ENCODE measurements at regions not wholly inside any gene's neighbourhood (a gene's known extent, or its start where the extent isn't known, plus 50 kb on each side); places are given as distances from the start of the nearest gene placed in this dataset.
"Not testable (repeated sequence)": the region's sequence is repeated elsewhere in the genome, so short reads cannot be mapped to it uniquely, and the experiment has no call there.

GRCh38 chr2:59856391-59856790 is 697.1 kb downstream of the BCL11A start:
- DNase-seq: no peak

- no peak for DNase-seq
Measured at GRCh38 chr2:59853032-59853431, 700.4 kb downstream of the BCL11A start.

GRCh38 chr2:59851836-59852475 is 701.5 kb downstream of the BCL11A start:
- no peak for DNase-seq

DNA sequence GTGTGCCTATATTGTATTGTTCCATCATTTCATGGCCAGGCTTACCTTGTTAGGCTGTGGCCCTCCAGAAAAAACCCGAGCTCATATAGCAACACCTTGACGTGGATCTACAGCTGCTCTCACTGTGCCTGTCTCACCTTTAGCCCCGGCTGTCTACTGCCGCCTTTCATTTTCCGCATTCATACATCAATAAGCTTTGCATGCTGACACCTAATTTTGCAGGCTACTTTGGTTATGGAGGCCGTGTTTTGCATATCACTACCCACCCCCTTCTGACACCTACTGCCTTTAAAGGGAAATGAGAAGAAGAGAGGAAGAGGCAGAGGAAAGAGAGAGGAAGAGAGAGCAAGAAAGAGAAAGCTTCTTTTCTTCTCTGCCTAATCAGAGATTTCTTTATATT is 702.9 kb downstream of the BCL11A start:
- no peak for DNase-seq

DNA sequence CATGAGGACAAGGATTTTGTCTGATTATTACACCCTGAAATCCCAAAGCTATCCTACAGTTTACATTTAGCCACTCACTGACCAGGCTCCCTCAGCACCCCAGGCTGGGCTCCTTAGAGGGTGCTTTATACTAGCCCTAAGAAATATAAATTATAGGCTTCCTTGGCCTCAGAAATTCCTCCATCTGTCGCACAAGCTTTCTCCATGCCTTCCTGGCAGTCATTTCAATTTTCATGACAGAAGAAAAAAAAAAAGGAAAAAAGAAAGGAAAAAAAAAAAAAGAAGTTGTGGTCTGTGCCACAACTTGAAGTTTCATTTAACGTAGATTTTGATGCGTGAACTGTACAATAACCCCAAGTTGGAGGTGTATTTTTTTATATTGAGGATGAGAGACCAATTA is 719.5 kb downstream of the BCL11A start:
- no peak for DNase-seq

- no peak for DNase-seq
Measured at GRCh38 chr2:59830601-59831000, 722.9 kb downstream of the BCL11A start.

DNA sequence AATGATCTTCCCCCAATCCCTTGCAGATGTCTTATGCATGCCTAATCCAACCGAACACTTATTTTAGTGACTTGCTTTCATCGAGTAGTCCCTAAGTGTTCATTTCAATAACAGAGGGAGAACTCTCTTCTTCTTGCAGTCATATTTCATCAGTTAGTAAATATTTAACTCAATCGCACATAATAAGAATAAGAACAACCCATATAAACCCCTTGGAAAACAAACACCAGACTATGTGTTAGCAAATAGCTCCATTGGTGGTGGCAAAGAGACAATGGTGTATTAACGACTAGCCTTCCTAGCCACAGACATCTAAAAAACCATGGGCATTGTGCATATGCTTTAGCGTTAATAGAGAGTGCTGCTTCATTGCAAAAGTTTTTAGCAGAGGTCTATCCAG is 725.8 kb downstream of the BCL11A start:
- DNase-seq: no peak

- DNase-seq: no peak
Measured at GRCh38 chr2:59826177-59826576, 727.3 kb downstream of the BCL11A start.

DNA sequence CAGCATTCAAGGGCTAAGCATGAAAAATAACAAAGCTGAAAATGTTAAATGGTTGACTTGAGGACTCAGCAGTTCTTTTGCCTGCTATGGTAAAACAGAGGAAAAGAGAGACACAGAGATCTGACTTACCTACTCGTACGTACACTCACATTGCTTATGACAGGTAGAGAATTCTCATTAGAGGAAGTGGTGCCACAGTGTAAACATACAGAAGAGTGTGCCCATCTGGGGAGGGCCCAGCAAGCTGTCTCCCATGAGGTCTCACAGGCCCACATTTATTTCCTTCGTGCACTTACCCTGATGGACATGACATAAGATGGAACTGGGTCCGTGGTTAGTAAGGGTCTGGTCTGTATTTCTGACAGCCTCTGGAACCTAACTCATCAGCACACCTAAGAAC is 729.1 kb downstream of the BCL11A start:
- no peak for DNase-seq

- no peak for DNase-seq
Measured at GRCh38 chr2:59816075-59816474, 737.4 kb downstream of the BCL11A start.

DNA sequence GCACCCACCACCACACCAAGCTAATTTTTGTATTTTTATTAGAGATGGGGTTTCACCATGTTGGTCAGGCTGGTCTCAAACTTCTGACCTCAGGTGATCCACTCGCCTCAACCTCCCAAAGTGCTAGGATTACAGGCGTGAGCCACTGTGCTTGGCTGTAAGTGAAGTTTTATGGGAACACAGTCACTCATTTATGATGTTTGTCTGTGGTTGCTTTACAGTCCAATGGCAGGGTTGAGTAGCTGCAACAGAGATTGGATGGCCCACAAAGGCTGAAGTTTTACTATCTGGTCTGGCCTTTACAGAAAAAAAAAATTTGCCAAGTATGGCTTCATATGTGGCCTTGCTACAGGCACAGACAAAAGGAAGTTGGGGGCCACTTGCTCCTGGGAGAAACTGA is 743.2 kb downstream of the BCL11A start:
- not testable (repeated sequence) for DNase-seq

DNA sequence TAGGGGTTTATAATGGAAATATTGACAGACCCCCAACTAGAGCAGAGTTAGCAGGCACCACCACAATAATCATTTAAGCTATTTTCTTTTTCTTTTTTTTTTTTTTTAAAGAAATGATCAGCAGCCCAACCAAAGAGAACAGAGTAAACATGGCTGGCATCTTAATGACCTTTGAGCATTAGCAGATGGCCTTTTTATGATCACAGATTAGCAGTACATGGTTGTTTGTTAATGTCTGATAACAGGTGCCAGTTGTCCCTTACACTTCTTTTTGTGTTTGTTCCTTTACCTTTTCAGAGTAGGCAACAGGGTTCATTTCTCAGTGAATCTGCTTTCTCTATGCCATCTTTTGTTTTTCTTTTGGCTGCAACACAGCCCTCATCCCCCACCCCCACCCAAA is 747.0 kb downstream of the BCL11A start:
- no peak for DNase-seq

GRCh38 chr2:59804732-59805131 is 748.7 kb downstream of the BCL11A start:
- no peak for DNase-seq

DNA sequence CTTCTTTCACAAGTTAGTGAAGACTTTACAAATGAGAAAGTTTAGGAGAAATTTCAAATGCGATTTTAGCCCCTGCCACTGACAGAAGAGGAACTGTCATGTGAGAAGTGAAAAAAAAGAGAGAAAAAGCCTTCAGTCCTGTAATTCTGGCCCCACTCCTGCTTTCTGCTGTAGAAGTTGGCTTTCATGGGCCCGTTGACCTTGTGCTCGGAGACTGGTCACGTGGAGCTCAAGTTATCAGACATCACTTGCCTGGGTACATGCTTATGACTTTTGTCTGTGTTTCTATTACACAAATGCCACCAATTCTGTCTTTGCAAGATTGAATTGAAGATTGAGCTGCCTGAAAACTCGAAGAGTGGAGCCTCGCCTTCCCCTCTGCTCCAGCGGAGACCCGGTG is 749.9 kb downstream of the BCL11A start:
- no peak for DNase-seq

DNA sequence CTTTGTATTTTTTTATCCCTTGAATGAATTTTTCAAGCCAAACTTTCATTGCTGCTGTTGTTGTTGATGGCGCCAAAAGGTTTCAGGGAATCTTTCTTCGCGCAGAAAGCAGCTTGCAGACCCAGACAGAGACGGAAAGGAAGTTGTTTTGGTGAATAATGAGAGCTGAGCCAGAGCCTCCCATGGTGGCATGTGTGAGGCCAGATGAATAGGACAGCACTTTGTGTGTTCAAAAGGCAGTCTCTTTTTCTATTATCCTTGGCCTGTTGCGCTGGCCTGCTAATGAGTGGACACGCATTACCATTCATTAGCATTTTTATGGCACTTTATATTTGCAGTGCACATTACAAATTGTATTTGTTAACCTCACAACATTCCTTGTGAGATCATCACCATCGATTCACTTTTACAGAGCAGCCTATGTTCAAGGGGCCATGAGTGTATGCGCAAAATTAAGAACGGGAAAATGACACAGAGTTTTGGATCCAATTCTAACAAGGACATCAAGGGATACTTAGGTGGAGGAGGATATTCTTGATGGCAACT is 754.7 kb downstream of the BCL11A start:
- no peak for DNase-seq

- DNase-seq: no peak
Measured at GRCh38 chr2:59791004-59791618, 762.3 kb downstream of the BCL11A start.

DNA sequence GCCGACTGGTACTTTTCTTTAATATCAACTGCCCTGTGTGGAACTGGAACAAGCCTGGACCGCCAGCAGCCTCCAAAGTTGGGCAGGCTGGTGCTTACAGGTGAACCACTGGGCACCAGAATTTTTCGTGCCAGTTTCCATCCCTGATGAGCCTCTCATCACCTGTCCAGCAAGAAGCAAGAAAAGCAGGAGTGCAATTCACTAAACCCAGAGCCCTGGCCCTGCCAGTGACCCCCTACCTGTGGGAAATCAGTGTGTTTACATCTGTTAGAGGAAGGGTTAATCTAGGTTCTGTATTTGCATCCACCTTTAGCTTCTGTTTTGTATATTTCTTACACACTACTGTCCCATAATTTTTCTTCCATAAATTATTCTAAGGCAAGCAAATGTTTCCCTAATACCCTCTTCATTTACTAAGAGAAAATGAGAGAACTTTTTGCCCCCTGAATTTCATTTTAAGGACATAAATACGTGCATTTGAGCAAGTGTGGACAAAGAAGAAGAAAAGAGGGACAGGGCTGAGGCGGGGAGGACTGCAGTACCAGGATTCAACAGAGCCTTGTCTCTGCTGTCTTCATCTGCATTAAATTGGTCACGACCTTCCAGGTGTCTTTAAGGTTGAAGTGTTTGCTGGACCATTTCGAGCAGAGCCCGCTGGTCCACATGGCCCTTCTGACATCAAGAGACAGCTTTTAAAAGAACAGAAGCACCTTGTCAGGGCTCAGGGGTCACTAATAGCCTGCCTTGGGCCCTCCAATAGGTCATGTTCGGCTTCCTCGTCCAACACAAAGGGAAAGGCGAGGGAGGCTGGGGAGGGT is 763.1 kb downstream of the BCL11A start:
- no peak for DNase-seq

- DNase-seq: no peak
Measured at GRCh38 chr2:59789523-59789922, 763.9 kb downstream of the BCL11A start.

- DNase-seq: no peak
Measured at GRCh38 chr2:59787095-59787494, 766.4 kb downstream of the BCL11A start.

GRCh38 chr2:59786684-59787083 is 766.8 kb downstream of the BCL11A start:
- DNase-seq: no peak

DNA sequence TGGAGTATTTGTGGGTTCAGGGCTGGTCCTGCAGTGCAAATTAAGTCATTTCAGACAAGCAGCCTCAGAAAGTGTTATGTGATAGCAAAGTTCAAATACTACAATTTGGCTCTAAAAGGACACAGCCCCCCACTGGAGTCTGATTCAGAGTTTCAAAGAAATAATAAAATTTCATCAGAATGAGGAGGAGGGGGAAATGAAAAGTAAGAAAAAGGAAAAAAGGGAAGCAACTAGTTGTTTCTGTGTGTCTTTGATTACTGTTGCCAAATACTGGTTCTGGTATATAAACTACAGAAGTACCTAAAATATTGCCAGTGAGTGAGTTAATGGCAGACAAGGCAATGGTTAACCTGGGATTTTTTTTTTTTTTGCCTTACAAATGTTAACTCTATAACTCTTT is 773.9 kb downstream of the BCL11A start:
- no peak for DNase-seq

DNA sequence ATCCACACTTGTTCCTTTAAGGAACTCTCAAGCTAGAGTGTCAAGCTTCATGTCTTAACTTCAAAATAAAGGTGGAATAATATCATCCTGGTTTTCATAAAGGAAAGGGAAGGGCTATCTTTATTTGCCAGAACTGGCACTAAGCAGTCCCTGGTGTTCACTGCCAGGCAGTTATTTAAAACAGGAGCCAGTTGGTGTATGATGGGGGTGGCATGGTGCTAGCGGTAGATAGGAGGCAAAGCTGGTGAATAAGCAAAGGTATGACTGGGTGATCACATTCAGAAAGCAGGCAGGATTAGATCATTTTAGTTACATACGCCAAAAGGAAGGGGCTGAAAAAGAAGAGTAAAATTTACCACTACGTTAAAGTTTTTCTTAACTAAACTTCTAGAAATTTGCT is 776.3 kb downstream of the BCL11A start:
- DNase-seq: no peak

GRCh38 chr2:59776726-59777008 is 776.8 kb downstream of the BCL11A start:
- no peak for DNase-seq

DNA sequence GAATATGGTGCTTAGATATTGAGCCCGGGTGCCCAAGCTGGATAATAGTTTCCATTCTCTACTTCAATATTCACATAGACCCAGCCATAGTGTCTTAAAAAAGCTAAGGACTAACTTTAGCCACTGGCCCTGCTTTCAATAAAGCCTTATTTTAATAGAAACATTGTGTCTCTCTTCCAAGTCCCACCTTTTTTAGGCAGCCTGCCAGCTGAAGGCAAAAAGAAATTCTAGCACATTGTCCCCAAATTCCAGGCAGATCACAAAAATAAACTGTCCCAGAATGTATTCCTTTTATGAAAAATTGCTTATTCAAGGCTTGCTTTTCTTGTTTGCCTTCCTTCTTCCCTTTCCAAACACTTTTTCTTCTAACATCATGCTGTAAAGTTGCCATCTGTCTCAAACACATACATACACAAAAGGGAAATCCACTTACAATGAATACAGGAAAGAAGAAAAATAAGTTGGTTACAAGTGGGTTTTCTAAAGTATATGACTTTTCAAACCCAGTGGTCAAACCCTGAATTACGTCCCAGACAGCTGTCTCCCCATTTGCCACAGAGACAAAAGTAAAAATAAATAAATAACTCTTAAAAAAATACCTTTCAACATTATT is 778.5 kb downstream of the BCL11A start:
- no peak for DNase-seq
